Calu3 (cell line): ENCODE measurements at regions not wholly inside any gene's neighbourhood (a gene's known extent, or its start where the extent isn't known, plus 50 kb on each side); places are given as distances from the start of the nearest gene placed in this dataset.

Source experiments
- BruUV-seq: library from RNA; stranded (reverse); fragments of 400-500 nt; replicated peaks from 2 replicates; lab custom pipeline; 2021; lab: Mats Ljungman, UMichigan
- CTCF ChIA-PET: fragments of 300-600 bp; sonication (Branson Sonifier 250); formaldehyde crosslinking; loops from one replicate; lab custom pipeline; 2022; ENCODE audit warnings: antibody characterized with exemption; lab: Charles Lee
- DNase-seq: peaks from one replicate; pipeline ENCODE4 v3.0.0; 2022
- H3K27ac Mint-ChIP-seq: one replicate; pipeline ENCODE4 v1.8.0; 2022; ENCODE audit warnings: mixed read lengths; ENCODE audit not compliant: unreplicated experiment
- H3K27me3 Mint-ChIP-seq: one replicate; pipeline ENCODE4 v1.8.0; 2022; ENCODE audit warnings: mixed read lengths; ENCODE audit not compliant: unreplicated experiment
- H3K36me3 Mint-ChIP-seq: one replicate; pipeline ENCODE4 v1.8.0; 2022; ENCODE audit warnings: mild to moderate bottlenecking, moderate library complexity, mixed read lengths; ENCODE audit not compliant: insufficient read depth, unreplicated experiment
- H3K4me1 Mint-ChIP-seq: one replicate; pipeline ENCODE4 v1.8.0; 2022; ENCODE audit warnings: mild to moderate bottlenecking, low read depth, mixed read lengths; ENCODE audit not compliant: unreplicated experiment
- H3K4me3 Mint-ChIP-seq: one replicate; pipeline ENCODE4 v1.8.0; 2022; ENCODE audit warnings: mild to moderate bottlenecking, low read depth, moderate library complexity, mixed read lengths; ENCODE audit not compliant: unreplicated experiment
- H3K9me3 Mint-ChIP-seq: one replicate; pipeline ENCODE4 v1.8.0; 2022; ENCODE audit warnings: low read depth, mixed read lengths; ENCODE audit not compliant: unreplicated experiment
- CTCF ChIP-seq: fragments of 200-600 bp; IDR thresholded peaks from one replicate; pipeline ENCODE4 v1.8.0; 2022; ENCODE audit warnings: antibody characterized with exemption; ENCODE audit not compliant: unreplicated experiment
- intact Hi-C: fragments of 100-400 bp; cut with micrococcal nuclease; formaldehyde crosslinking; loops from one replicate; pipeline ENCODE4 v1.10.0; 2022; ENCODE audit not compliant: unreplicated experiment

- Mint-ChIP-seq H3K4me3 (no peak overlapping the region), H3K27ac (no peak overlapping the region), H3K4me1 (no peaks in the 10 kb centered on the region), H3K36me3 (no peaks in the 10 kb centered on the region), H3K27me3 (no peaks in the 10 kb centered on the region), H3K9me3 (peaks cover 18% of the 10 kb centered on the region)
- DNase-seq: no peak
- CTCF ChIA-PET: no interaction called here
- BruUV-seq: no TSS peak
- TF ChIP-seq CTCF: no peak
- intact Hi-C loops: no loop called here
Observed at GRCh38 chr22:48926643-48927042, 901.0 kb downstream of the BRD1 start.

GRCh38 chr22:48926136-48926535 is 901.5 kb downstream of the BRD1 start:
- intact Hi-C loops: no loop called here
- Mint-ChIP-seq H3K36me3 (no peaks in the 10 kb centered on the region), H3K4me1 (no peaks in the 10 kb centered on the region), H3K9me3 (peaks cover 18% of the 10 kb centered on the region), H3K27ac (no peak overlapping the region), H3K27me3 (no peaks in the 10 kb centered on the region), H3K4me3 (no peak overlapping the region)
- CTCF ChIA-PET: no interaction called here
- no peak for TF ChIP-seq CTCF
- no TSS peak for BruUV-seq
- DNase-seq: no peak

GRCh38 chr22:48925450-48925849 is 902.2 kb downstream of the BRD1 start:
- no TSS peak for BruUV-seq
- H3K36me3 Mint-ChIP-seq: no peaks in the 10 kb centered on the region
- intact Hi-C loops: no loop called here
- CTCF ChIA-PET: no interaction called here
- peaks cover 13% of the 10 kb centered on the region for H3K9me3 Mint-ChIP-seq
- no peaks in the 10 kb centered on the region for H3K27me3 Mint-ChIP-seq
- H3K27ac Mint-ChIP-seq: no peak overlapping the region
- TF ChIP-seq CTCF: no peak
- DNase-seq: no peak
- H3K4me1 Mint-ChIP-seq: no peaks in the 10 kb centered on the region
- no peak overlapping the region for H3K4me3 Mint-ChIP-seq

- CTCF ChIA-PET: no interaction called here
- no peak overlapping the region for H3K4me3 Mint-ChIP-seq
- no peaks in the 10 kb centered on the region for H3K4me1 Mint-ChIP-seq
- intact Hi-C loops: no loop called here
- no peaks in the 10 kb centered on the region for H3K27me3 Mint-ChIP-seq
- H3K9me3 Mint-ChIP-seq: peaks cover 9% of the 10 kb centered on the region
- no peak for DNase-seq
- BruUV-seq: no TSS peak
- TF ChIP-seq CTCF: no peak
- no peak overlapping the region for H3K27ac Mint-ChIP-seq
- H3K36me3 Mint-ChIP-seq: no peaks in the 10 kb centered on the region
Observed at GRCh38 chr22:48923996-48924395, 903.7 kb downstream of the BRD1 start.
